ENCODE measurements at regions not wholly inside any gene's neighbourhood (a gene's known extent, or its start where the extent isn't known, plus 50 kb on each side); places are given as distances from the start of the nearest gene placed in this dataset.

GRCh38 chr12:32032205-32032810, 73.1 kb downstream of the RESF1 start:
- Histone ChIP-seq H3K18ac (ENCODE audit: low read depth, low read length) (no peak overlapping the region), H2AFZ (replicated peaks; ENCODE audit: low read length, poor library complexity) (no peak overlapping the region), H2AK5ac (ENCODE audit: low read depth, low read length) (no peak overlapping the region), H3K27ac (ENCODE audit: insufficient read depth, low read length) (no peak overlapping the region), H4K8ac (ENCODE audit: low read depth in 2 of 2, low read length in 2 of 2) (no peak overlapping the region), H4K5ac (ENCODE audit: low read depth, low read length) (no peak overlapping the region), H3K4me2 (ENCODE audit: low read depth, low read length) (peak overlapping the region; percentile 22; the same call in 1 of the 2 replicates), H3K23ac (ENCODE audit: low read depth, low read length) (no peak overlapping the region), H2BK15ac (ENCODE audit: low read depth, low read length) (no peak overlapping the region), H4K20me1 (ENCODE audit: insufficient read depth, low read length) (no peaks in the 10 kb centered on the region), H2BK5ac (ENCODE audit: low read depth, low read length, poor library complexity, severe bottlenecking) (no peak overlapping the region), H2BK20ac (ENCODE audit: low read depth, low read length) (no peak overlapping the region), H3K4me1 (ENCODE audit: control insufficient read depth, insufficient read depth, low read length) (no peaks in the 10 kb centered on the region), H3K56ac (ENCODE audit: extremely low read depth, insufficient read depth, low read length) (no peak overlapping the region), H3K4me3 (ENCODE audit: insufficient read depth, low read depth, low read length) (no peak overlapping the region), H3K4ac (ENCODE audit: low read depth, low read length) (no peak overlapping the region), H3K27me3 (ENCODE audit: control insufficient read depth, insufficient read depth, low read length) (peaks cover 7% of the 10 kb centered on the region; the same call in 1 of the 2 replicates), H2BK120ac (ENCODE audit: low read depth, low read length) (no peak overlapping the region), H4K91ac (ENCODE audit: insufficient read depth, low read depth, low read length) (no peak overlapping the region), H2AK9ac (replicated peaks; ENCODE audit: low read depth, low read length, poor library complexity) (no peak overlapping the region), H3K9ac (ENCODE audit: low read depth, low read length) (no peak overlapping the region), H3K79me1 (ENCODE audit: low read depth in 1 of 2, low read length in 2 of 2) (no peaks in the 10 kb centered on the region), H3K9me1 (ENCODE audit: insufficient read depth, low read length) (no peaks in the 10 kb centered on the region), H3K14ac (replicated peaks; ENCODE audit: low read depth, low read length) (no peak overlapping the region), H3K36me3 (ENCODE audit: control insufficient read depth, insufficient read depth, low read length) (no peaks in the 10 kb centered on the region), H3K9me3 (ENCODE audit: control insufficient read depth, insufficient read depth, low read length) (no peaks in the 10 kb centered on the region)
- no TSS peak for BruUV-seq (replicated peaks)
- intact Hi-C loops (cut with micrococcal nuclease): no loop called here
- 45% methylated on average over 2 of the region's 7 CpGs; no CpG with 5 or more reads in 1 of the 2 experiments for WGBS, 2 experiments (ENCODE audit: extremely low coverage in 2 of 2, insufficient read length in 1 of 2)
- ATAC-seq (ENCODE audit: low read depth) (no peak), DNase-seq (peak; percentile 23)
- dilution Hi-C loops (cut with HindIII; ENCODE audit: low sequenced_read_pairs, unreplicated experiment): no loop called here
- in situ Hi-C loops (cut with MboI; ENCODE audit: low sequenced_read_pairs): no loop called here
- TF ChIP-seq CTCF (conservative IDR thresholded peaks at IDR 0.05; ENCODE audit: low read depth, low read length): no peak
- no peak for TF ChIP-seq FOS (IDR thresholded peaks at IDR 0.05; ENCODE audit: low read depth, low read length)
- no peak for TF ChIP-seq RAD21 (IDR thresholded peaks at IDR 0.05; ENCODE audit: low read length)
- TF ChIP-seq, protein P1, sequence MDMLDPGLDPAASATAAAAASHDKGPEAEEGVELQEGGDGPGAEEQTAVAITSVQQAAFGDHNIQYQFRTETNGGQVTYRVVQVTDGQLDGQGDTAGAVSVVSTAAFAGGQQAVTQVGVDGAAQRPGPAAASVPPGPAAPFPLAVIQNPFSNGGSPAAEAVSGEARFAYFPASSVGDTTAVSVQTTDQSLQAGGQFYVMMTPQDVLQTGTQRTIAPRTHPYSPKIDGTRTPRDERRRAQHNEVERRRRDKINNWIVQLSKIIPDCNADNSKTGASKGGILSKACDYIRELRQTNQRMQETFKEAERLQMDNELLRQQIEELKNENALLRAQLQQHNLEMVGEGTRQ (IDR thresholded peaks at IDR 0.05; ENCODE audit: low read depth, low read length): no peak
- TF ChIP-seq POLR2A (IDR thresholded peaks at IDR 0.05; ENCODE audit: low read depth, low read length): no peak
- no peak for TF ChIP-seq SMC3 (IDR thresholded peaks at IDR 0.05; ENCODE audit: low read depth, low read length)
- POLR2A ChIA-PET (ENCODE audit: unreplicated experiment): no interaction called here
- CTCF ChIA-PET: interaction anchor here (0.6 kb wide), 1 partner anchor 28 kb away, joined by 4 read pairs; no protein-coding TSS in a partner anchor

Data from IMR-90 (cell line).